HUES6 (cell line): ENCODE measurements at regions not wholly inside any gene's neighbourhood (a gene's known extent, or its start where the extent isn't known, plus 50 kb on each side); places are given as distances from the start of the nearest gene placed in this dataset.
"Not testable (repeated sequence)": the region's sequence is repeated elsewhere in the genome, so short reads cannot be mapped to it uniquely, and the experiment has no call there.

Source experiments
- H3K27ac ChIP-seq: 2 replicates; pipeline ENCODE4 v1.7.0; 2013; ENCODE audit warnings: low read depth, mild to moderate bottlenecking, low read length, inconsistent platforms
- H3K27me3 ChIP-seq: 2 replicates; pipeline ENCODE4 v1.6.1; 2013; ENCODE audit warnings: low read length; ENCODE audit not compliant: control insufficient read depth, insufficient read depth
- H3K36me3 ChIP-seq: 2 replicates; pipeline ENCODE4 v1.6.1; 2013; ENCODE audit warnings: low read length; ENCODE audit not compliant: control insufficient read depth, insufficient read depth
- H3K4me1 ChIP-seq: 2 replicates; pipeline ENCODE4 v1.6.1; 2013; ENCODE audit warnings: low read length; ENCODE audit not compliant: control insufficient read depth, insufficient read depth
- H3K4me3 ChIP-seq: 2 replicates; pipeline ENCODE4 v1.5.1; 2013; ENCODE audit warnings: low read depth, low read length
- H3K9ac ChIP-seq: one replicate; pipeline ENCODE4 v1.6.1; 2013; ENCODE audit warnings: mild to moderate bottlenecking, low read length
- H3K9me3 ChIP-seq: 2 replicates; pipeline ENCODE4 v1.6.1; 2013; ENCODE audit warnings: low read depth, low read length; ENCODE audit not compliant: control insufficient read depth, insufficient read depth

- Histone ChIP-seq H3K4me3 (no peak overlapping the region), H3K27ac (no peak overlapping the region), H3K27me3 (no peaks in the 10 kb centered on the region), H3K9me3 (peaks cover 10% of the 10 kb centered on the region; the same call in 1 of the 2 replicates), H3K36me3 (no peaks in the 10 kb centered on the region), H3K9ac (no peak overlapping the region), H3K4me1 (no peaks in the 10 kb centered on the region)
These were observed 356.2 kb downstream of the GJA1 start for GRCh38 chr6:121791396-121792315.

GRCh38 chr6:121794630-121795029, 359.2 kb downstream of the GJA1 start:
- no peak overlapping the region for H3K9ac ChIP-seq
- no peaks in the 10 kb centered on the region for H3K36me3 ChIP-seq
- no peak overlapping the region for H3K4me3 ChIP-seq
- no peaks in the 10 kb centered on the region for H3K27me3 ChIP-seq
- H3K27ac ChIP-seq = no peak overlapping the region
- H3K4me1 ChIP-seq = no peaks in the 10 kb centered on the region
- H3K9me3 ChIP-seq = peaks cover 34% of the 10 kb centered on the region

- peaks cover 59% of the 10 kb centered on the region for H3K9me3 ChIP-seq
- not testable (repeated sequence) for H3K36me3 ChIP-seq, H3K4me3 ChIP-seq, H3K9ac ChIP-seq, H3K27me3 ChIP-seq, H3K4me1 ChIP-seq, H3K27ac ChIP-seq
These were observed 362.2 kb downstream of the GJA1 start for GRCh38 chr6:121797598-121797997.

GRCh38 chr6:121798126-121798525, 362.7 kb downstream of the GJA1 start:
- not testable (repeated sequence) for H3K9ac ChIP-seq, H3K4me1 ChIP-seq, H3K36me3 ChIP-seq, H3K4me3 ChIP-seq, H3K27me3 ChIP-seq, H3K27ac ChIP-seq
- H3K9me3 ChIP-seq = peaks cover 63% of the 10 kb centered on the region

- Histone ChIP-seq H3K9me3 (peaks cover 63% of the 10 kb centered on the region), H3K27me3 (no peaks in the 10 kb centered on the region), H3K9ac (no peak overlapping the region), H3K27ac (no peak overlapping the region), H3K4me3 (no peak overlapping the region), H3K36me3 (no peaks in the 10 kb centered on the region), H3K4me1 (no peaks in the 10 kb centered on the region)
These were observed 364.1 kb downstream of the GJA1 start for GRCh38 chr6:121799574-121799973.

- H3K9me3 ChIP-seq = peaks cover 63% of the 10 kb centered on the region
- H3K9ac ChIP-seq = no peak overlapping the region
- H3K27ac ChIP-seq = no peak overlapping the region
- H3K4me3 ChIP-seq = no peak overlapping the region
- no peaks in the 10 kb centered on the region for H3K36me3 ChIP-seq
- H3K4me1 ChIP-seq = no peaks in the 10 kb centered on the region
- H3K27me3 ChIP-seq = no peaks in the 10 kb centered on the region
These were observed 364.6 kb downstream of the GJA1 start for GRCh38 chr6:121800047-121800446.

GRCh38 chr6:121806116-121806515, 370.7 kb downstream of the GJA1 start:
- Histone ChIP-seq H3K4me1 (no peaks in the 10 kb centered on the region), H3K36me3 (no peaks in the 10 kb centered on the region), H3K4me3 (no peak overlapping the region), H3K9ac (no peak overlapping the region), H3K27me3 (no peaks in the 10 kb centered on the region), H3K27ac (no peak overlapping the region), H3K9me3 (peaks cover 20% of the 10 kb centered on the region)

- H3K36me3 ChIP-seq = no peaks in the 10 kb centered on the region
- H3K27me3 ChIP-seq = no peaks in the 10 kb centered on the region
- H3K9ac ChIP-seq = no peak overlapping the region
- H3K27ac ChIP-seq = no peak overlapping the region
- no peak overlapping the region for H3K4me3 ChIP-seq
- peaks cover 4% of the 10 kb centered on the region; the same call in 1 of the 2 replicates for H3K9me3 ChIP-seq
- H3K4me1 ChIP-seq = no peaks in the 10 kb centered on the region
These were observed 373.8 kb downstream of the GJA1 start for GRCh38 chr6:121809211-121809610.

GRCh38 chr6:121810158-121811032, 374.9 kb downstream of the GJA1 start:
- H3K27ac ChIP-seq = no peak overlapping the region

GRCh38 chr6:121811106-121811505, 375.7 kb downstream of the GJA1 start:
- H3K27me3 ChIP-seq = no peaks in the 10 kb centered on the region
- H3K27ac ChIP-seq = no peak overlapping the region
- no peak overlapping the region for H3K9ac ChIP-seq
- no peaks in the 10 kb centered on the region for H3K36me3 ChIP-seq
- no peaks in the 10 kb centered on the region for H3K4me1 ChIP-seq
- no peak overlapping the region for H3K4me3 ChIP-seq
- H3K9me3 ChIP-seq = peaks cover 4% of the 10 kb centered on the region; the same call in 1 of the 2 replicates

More at GRCh38 chr6:121810158-121811032, 374.9 kb downstream of the GJA1 start:
- Histone ChIP-seq H3K4me3 (no peak overlapping the region), H3K27me3 (no peaks in the 10 kb centered on the region), H3K9me3 (peaks cover 4% of the 10 kb centered on the region; the same call in 1 of the 2 replicates), H3K4me1 (no peaks in the 10 kb centered on the region), H3K9ac (no peak overlapping the region), H3K36me3 (no peaks in the 10 kb centered on the region)

GRCh38 chr6:121816361-121816760, 380.9 kb downstream of the GJA1 start:
- no peak overlapping the region for H3K4me3 ChIP-seq

More at GRCh38 chr6:121816361-121816760, 380.9 kb downstream of the GJA1 start:
- no peaks in the 10 kb centered on the region for H3K27me3 ChIP-seq
- H3K36me3 ChIP-seq = peaks cover 3% of the 10 kb centered on the region; the same call in 1 of the 2 replicates
- H3K9ac ChIP-seq = no peak overlapping the region
- H3K9me3 ChIP-seq = peaks cover 25% of the 10 kb centered on the region
- H3K27ac ChIP-seq = no peak overlapping the region
- no peaks in the 10 kb centered on the region for H3K4me1 ChIP-seq
